MCF 10A (cell line): ENCODE measurements at regions not wholly inside any gene's neighbourhood (a gene's known extent, or its start where the extent isn't known, plus 50 kb on each side); places are given as distances from the start of the nearest gene placed in this dataset.
"Not testable (repeated sequence)": the region's sequence is repeated elsewhere in the genome, so short reads cannot be mapped to it uniquely, and the experiment has no call there.

Source experiments
- BruUV-seq: library from RNA; stranded (reverse); fragments of 400-500 nt; replicated peaks from 2 replicates; lab custom pipeline; 2021; lab: Mats Ljungman, UMichigan
- CTCF ChIA-PET: fragments of 300-600 bp; sonication (Branson Sonifier 250); formaldehyde crosslinking; extraction: SDS; loops from one replicate; lab custom pipeline; 2021; ENCODE audit warnings: antibody characterized with exemption, inconsistent platforms; lab: Yijun Ruan, JAX
- POLR2A ChIA-PET: fragments of 300-600, 350-650 bp; sonication (Branson Sonifier 250); formaldehyde crosslinking; extraction: SDS; loops from one replicate; lab custom pipeline; 2020; ENCODE audit warnings: antibody characterized with exemption, inconsistent platforms; lab: Yijun Ruan, JAX
- DNase-seq: peaks from one replicate; pipeline ENCODE4 v3.0.0-alpha.2; 2018; ENCODE audit not compliant: unreplicated experiment
- H3K27ac Mint-ChIP-seq: one replicate; pipeline ENCODE4 v1.8.0; 2022; ENCODE audit warnings: mild to moderate bottlenecking, low read depth, mixed read lengths; ENCODE audit not compliant: unreplicated experiment
- H3K27me3 Mint-ChIP-seq: one replicate; pipeline ENCODE4 v1.8.0; 2022; ENCODE audit warnings: mixed read lengths; ENCODE audit not compliant: insufficient read depth, unreplicated experiment
- H3K36me3 Mint-ChIP-seq: one replicate; pipeline ENCODE4 v1.8.0; 2022; ENCODE audit warnings: mild to moderate bottlenecking, moderate library complexity, mixed read lengths; ENCODE audit not compliant: insufficient read depth, unreplicated experiment
- H3K4me1 Mint-ChIP-seq: one replicate; pipeline ENCODE4 v1.8.0; 2022; ENCODE audit warnings: mixed read lengths; ENCODE audit not compliant: insufficient read depth, unreplicated experiment
- H3K4me3 Mint-ChIP-seq: one replicate; pipeline ENCODE4 v1.8.0; 2022; ENCODE audit warnings: mild to moderate bottlenecking, moderate library complexity, mixed read lengths; ENCODE audit not compliant: unreplicated experiment
- H3K9me3 Mint-ChIP-seq: one replicate; pipeline ENCODE4 v1.8.0; 2022; ENCODE audit warnings: mixed read lengths; ENCODE audit not compliant: unreplicated experiment
- CTCF ChIP-seq: fragments of 200-600 bp; IDR thresholded peaks from one replicate; pipeline ENCODE4 v1.8.0; 2022; ENCODE audit warnings: antibody characterized with exemption, mild to moderate bottlenecking; ENCODE audit not compliant: unreplicated experiment
- intact Hi-C: fragments of 100-400 bp; cut with micrococcal nuclease; formaldehyde crosslinking; loops from 2 replicates; pipeline ENCODE4 v1.14.1; 2022

- Mint-ChIP-seq H3K36me3 (no peaks in the 10 kb centered on the region), H3K4me1 (no peaks in the 10 kb centered on the region), H3K9me3 (peaks cover 27% of the 10 kb centered on the region), H3K4me3 (no peak overlapping the region), H3K27ac (no peak overlapping the region), H3K27me3 (peaks cover 26% of the 10 kb centered on the region)
- no peak for TF ChIP-seq CTCF
- no TSS peak for BruUV-seq
- intact Hi-C loops, result no loop called here
- CTCF ChIA-PET, result no interaction called here
- POLR2A ChIA-PET, result no interaction called here
- DNase-seq, result no peak
These were observed 679.3 kb downstream of the JRKL start for GRCh38 chr11:97069160-97069559.

DNA sequence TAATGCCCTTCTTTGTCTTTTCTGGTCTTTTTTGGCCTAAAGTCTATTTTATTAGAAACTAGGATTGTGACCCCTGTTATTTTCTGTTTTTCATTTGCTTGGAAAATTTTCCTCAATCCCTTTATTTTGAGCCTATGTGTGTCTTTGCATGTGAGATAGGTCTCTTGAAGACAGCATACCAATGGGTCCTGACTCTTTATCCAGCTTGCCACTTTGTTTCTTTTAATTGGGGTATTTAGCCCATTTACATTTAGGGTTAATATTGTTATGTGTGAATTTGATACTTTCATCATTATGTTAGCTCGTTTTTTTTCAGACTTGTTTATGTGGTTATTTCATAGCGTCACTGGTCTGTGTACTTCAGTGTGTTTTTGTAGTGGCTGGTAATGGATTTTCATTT is 682.6 kb downstream of the JRKL start:
- Mint-ChIP-seq H3K36me3 (no peaks in the 10 kb centered on the region), H3K9me3 (peaks cover 27% of the 10 kb centered on the region), H3K27ac (no peak overlapping the region), H3K4me1 (no peaks in the 10 kb centered on the region), H3K4me3 (no peak overlapping the region), H3K27me3 (no peaks in the 10 kb centered on the region)
- intact Hi-C loops, result no loop called here
- no peak for DNase-seq
- ChIA-PET POLR2A (no interaction called here), CTCF (interaction anchor here (0.6 kb wide), 2 partner anchors 17 to 200 kb away, joined by 3 to 6 read pairs; no protein-coding TSS in a partner anchor)
- no TSS peak for BruUV-seq
- no peak for TF ChIP-seq CTCF

DNA sequence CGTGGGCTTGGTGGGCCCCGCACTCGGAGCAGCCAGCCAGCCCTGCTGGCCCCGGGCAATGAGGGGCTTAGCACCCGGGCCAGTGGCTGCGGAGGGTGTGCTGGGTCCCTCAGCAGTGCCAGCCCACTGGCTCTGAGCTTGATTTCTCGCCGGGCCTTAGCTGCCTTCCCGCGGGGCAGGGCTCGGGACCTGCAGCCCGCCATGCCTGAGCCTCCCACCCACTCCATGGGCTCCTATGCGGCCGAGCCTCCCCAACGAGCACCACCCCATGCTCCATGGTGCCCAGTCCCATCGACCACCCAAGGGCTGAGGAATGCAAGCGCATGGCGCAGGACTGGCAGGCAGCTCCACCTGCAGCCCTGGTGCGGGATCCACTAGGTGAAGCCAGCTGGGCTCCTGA is 686.9 kb downstream of the JRKL start:
- DNase-seq, H3K36me3 Mint-ChIP-seq, H3K4me1 Mint-ChIP-seq, CTCF ChIA-PET, H3K4me3 Mint-ChIP-seq, H3K27ac Mint-ChIP-seq, POLR2A ChIA-PET, intact Hi-C loops, BruUV-seq: not testable (repeated sequence)
- H3K27me3 Mint-ChIP-seq, result peaks cover 16% of the 10 kb centered on the region
- peaks cover 20% of the 10 kb centered on the region for H3K9me3 Mint-ChIP-seq

DNA sequence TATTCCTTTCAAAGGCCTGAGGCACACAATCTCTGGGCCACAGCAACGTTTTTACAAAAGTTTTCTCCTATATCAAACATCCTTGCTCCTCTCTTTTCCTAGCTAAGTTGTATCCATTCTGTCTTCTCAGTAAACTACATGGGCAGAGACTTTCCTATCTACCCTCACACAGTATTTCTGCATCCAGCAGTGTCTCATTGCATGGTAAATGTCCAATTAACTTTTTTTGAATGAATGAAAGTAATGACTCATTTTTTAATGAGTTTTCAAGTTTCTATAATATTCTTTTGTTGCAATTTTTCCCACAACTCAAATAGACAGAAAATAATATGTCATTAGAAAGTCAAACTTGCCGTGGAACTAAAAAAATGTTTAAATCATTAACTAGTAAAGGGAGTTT is 688.6 kb downstream of the JRKL start:
- intact Hi-C loops, result no loop called here
- ChIA-PET CTCF (no interaction called here), POLR2A (no interaction called here)
- H3K36me3 Mint-ChIP-seq, result no peaks in the 10 kb centered on the region
- H3K27me3 Mint-ChIP-seq, result peaks cover 17% of the 10 kb centered on the region
- H3K9me3 Mint-ChIP-seq, result peaks cover 3% of the 10 kb centered on the region
- BruUV-seq, result no TSS peak
- H3K4me1 Mint-ChIP-seq, result no peaks in the 10 kb centered on the region
- no peak overlapping the region for H3K4me3 Mint-ChIP-seq
- DNase-seq, result no peak
- no peak for TF ChIP-seq CTCF
- no peak overlapping the region for H3K27ac Mint-ChIP-seq

GRCh38 chr11:97079244-97079643 is 689.4 kb downstream of the JRKL start:
- ChIA-PET CTCF (interaction anchor here (0.6 kb wide), 1 partner anchor 1623 kb away, joined by 3 read pairs; no protein-coding TSS in a partner anchor), POLR2A (no interaction called here)
- TF ChIP-seq CTCF, result no peak
- Mint-ChIP-seq H3K4me3 (no peak overlapping the region), H3K4me1 (no peaks in the 10 kb centered on the region), H3K27me3 (peaks cover 17% of the 10 kb centered on the region), H3K36me3 (no peaks in the 10 kb centered on the region), H3K9me3 (no peaks in the 10 kb centered on the region), H3K27ac (no peak overlapping the region)
- no TSS peak for BruUV-seq
- no peak for DNase-seq
- intact Hi-C loops, result no loop called here
